Right lobe of liver (tissue), 4 donors: ENCODE measurements at regions not wholly inside any gene's neighbourhood (a gene's known extent, or its start where the extent isn't known, plus 50 kb on each side); places are given as distances from the start of the nearest gene placed in this dataset.

Experiments used
- POLR2A ChIP-seq: fragments of 450-650 bp; IDR thresholded peaks from one replicate; pipeline ENCODE4 v1.6.1; 2017; ENCODE audit warnings: antibody characterized with exemption, mild to moderate bottlenecking
- TF ChIP-seq, protein P1 (sequence below), 4 donors: fragments of 200-600 bp in 3 of 4; fragments of 450-650 bp in 1 of 4; IDR thresholded peaks; one replicate each; pipeline versions ENCODE4 v1.5.1 to v1.8.0; 2016 to 2022; ENCODE audit warnings: antibody characterized with exemption in 4 of 4, mild to moderate bottlenecking in 2 of 4
- donor health status: DM: no; HTN: no; CAD: no.
- donor health status: DM: no; HTN: no; CAD: no.
- donor health status: DM: no; HTN: yes; CAD: no.

GRCh38 chr3:170689296-170689829, 103.5 kb upstream of the SLC7A14 start:
- TF ChIP-seq, protein P1, sequence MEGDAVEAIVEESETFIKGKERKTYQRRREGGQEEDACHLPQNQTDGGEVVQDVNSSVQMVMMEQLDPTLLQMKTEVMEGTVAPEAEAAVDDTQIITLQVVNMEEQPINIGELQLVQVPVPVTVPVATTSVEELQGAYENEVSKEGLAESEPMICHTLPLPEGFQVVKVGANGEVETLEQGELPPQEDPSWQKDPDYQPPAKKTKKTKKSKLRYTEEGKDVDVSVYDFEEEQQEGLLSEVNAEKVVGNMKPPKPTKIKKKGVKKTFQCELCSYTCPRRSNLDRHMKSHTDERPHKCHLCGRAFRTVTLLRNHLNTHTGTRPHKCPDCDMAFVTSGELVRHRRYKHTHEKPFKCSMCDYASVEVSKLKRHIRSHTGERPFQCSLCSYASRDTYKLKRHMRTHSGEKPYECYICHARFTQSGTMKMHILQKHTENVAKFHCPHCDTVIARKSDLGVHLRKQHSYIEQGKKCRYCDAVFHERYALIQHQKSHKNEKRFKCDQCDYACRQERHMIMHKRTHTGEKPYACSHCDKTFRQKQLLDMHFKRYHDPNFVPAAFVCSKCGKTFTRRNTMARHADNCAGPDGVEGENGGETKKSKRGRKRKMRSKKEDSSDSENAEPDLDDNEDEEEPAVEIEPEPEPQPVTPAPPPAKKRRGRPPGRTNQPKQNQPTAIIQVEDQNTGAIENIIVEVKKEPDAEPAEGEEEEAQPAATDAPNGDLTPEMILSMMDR (IDR thresholded peaks at IDR 0.05): no peak
- TF ChIP-seq POLR2A: no peak
